HG02678 (cell line): ENCODE measurements at regions not wholly inside any gene's neighbourhood (a gene's known extent, or its start where the extent isn't known, plus 50 kb on each side); places are given as distances from the start of the nearest gene placed in this dataset.
"Not testable (repeated sequence)": the region's sequence is repeated elsewhere in the genome, so short reads cannot be mapped to it uniquely, and the experiment has no call there.

Experiments
- ATAC-seq: cut with Tn5 transposase; IDR thresholded peaks from one replicate; pipeline ENCODE4 v1.9.1; 2021; ENCODE audit warnings: mild to moderate bottlenecking, moderate library complexity; ENCODE audit not compliant: unreplicated experiment

DNA sequence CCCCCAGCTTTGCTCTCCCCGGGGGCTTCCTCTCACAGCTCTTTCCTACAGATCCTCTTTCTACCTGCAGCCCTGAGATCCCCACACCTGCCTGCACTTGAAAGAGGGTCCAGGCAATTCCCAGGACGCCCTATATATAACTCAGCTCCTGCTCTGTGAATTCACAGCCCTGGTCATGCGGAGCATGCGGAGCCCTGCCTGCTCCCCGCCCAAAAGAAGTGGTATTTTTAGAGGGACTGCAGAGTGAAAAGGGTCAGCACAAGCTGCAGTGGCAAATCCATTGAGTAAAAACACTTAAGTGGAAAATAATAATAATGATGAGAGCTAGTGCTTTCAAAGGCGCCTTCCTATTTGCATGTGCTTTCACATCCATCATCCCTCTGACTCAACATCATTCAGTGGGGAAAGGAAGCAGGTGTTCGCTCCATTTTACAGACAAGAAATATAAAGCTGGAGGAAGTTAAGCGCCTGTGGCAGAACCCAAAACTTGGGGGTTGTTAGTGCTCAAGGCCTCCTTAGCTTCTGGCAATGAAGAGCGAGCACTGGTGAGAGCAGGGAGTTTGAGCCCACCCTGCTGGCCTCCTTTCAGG is 76.3 kb upstream of the LIPC start:
- no peak for ATAC-seq

DNA sequence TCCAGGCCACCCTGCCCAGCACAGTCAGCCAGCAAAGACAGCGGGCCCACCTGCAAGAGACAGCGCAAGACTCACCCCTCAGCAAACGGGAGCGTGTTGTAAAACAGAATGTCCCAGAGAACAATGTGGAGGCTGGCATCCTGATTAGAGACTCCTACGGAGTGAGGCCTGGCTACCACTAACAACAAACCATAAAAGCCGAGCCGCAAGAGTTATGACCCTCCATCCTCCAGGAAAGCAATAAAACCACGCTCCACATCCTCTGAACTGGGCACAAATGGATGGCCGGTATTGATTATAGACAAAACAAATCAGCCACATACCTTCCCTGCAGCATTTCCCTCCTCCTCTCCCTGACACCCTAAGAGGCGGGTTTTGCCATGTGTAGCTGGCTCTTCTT is 75.8 kb upstream of the LIPC start:
- ATAC-seq = no peak

DNA sequence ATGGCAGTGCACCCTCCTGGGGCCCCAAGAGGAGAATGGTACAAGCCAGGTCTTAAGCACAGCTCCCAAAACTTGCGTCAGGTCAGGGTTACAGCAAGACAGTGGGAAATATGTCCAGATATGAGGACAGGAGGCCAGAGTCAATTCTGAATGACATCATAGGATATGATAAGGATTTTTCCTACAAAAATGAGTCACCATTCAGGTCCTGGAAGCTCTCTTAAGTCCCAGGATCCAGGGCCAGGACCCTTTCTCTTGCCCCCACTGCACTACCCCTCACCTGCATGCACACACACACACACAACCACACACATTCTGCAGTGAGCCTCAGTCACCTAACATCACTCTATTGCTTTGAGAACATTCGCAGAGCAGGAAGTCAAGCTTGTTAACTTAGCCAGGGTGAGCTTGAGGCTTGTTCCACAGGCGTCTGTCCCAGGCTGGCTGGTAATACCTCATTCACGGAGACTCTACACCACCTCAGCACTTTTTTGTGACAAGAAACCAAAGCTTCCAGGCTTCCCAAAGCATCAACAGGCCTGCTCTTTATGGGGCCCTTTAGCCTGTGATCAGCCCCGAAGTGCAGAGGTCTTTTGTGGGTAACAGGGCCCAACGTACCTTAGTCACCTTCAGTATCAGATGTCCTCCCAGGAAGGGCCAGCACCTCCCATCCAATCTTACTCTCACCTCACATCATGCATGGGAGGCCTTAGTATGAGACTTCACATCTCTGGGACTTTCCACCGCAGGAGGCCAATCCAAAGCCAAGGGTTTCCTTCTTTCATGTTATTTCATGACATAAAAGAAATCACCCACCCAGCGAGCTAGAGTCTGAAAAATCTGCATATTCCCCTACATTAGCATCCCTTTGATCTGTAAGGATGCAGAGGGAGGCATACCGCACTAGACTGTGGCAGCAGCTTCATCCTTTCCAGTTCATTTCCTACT is 74.0 kb upstream of the LIPC start:
- no peak for ATAC-seq

GRCh38 chr15:58360421-58361090 is 71.2 kb upstream of the LIPC start:
- ATAC-seq = no peak

GRCh38 chr15:58361273-58361759 is 70.5 kb upstream of the LIPC start:
- no peak for ATAC-seq

GRCh38 chr15:58362262-58362922 is 69.4 kb upstream of the LIPC start:
- no peak for ATAC-seq

DNA sequence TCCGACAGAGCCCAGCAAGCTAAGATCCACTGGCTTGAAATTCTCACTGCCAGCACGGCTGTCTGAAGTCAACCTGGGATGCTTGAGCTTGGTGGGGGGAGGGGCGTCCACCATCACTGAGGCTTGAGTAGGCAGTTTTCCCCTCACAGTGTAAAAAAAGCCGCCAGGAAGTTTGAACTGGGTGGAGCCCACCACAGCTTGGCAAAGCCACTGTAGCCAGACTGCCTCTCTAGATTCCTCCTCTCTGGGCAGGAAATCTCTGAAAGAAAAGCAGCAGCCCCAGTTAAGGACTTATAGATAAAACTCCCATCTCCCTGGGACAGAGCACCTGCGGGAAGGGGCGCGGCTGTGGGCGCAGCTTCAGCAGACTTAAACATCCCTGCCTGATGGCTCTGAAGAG is 68.7 kb upstream of the LIPC start:
- not testable (repeated sequence) for ATAC-seq

DNA sequence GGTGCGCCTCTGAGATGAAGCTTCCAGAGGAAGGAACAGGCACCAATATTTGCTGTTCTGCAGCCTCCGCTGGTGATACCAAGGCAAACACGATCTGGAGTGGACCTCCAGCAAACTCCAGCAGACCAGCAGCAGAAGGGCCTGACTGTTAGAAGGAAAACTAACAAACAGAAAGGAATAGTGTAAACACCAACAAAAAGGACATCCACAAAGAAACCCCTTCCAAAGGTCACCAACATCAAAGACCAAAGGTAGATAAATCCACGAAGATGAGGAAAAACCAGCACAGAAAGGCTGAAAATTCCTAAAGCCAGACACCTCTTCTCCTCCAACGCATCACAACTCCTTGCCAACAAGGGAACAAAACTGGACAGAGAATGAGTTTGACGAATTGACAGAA is 68.1 kb upstream of the LIPC start:
- ATAC-seq = not testable (repeated sequence)

GRCh38 chr15:58365098-58365497 is 66.7 kb upstream of the LIPC start:
- ATAC-seq = not testable (repeated sequence)

- no peak for ATAC-seq
These were observed 62.5 kb upstream of the LIPC start for GRCh38 chr15:58369261-58369701.

- ATAC-seq = no peak
These were observed 61.8 kb upstream of the LIPC start for GRCh38 chr15:58369956-58370355.

DNA sequence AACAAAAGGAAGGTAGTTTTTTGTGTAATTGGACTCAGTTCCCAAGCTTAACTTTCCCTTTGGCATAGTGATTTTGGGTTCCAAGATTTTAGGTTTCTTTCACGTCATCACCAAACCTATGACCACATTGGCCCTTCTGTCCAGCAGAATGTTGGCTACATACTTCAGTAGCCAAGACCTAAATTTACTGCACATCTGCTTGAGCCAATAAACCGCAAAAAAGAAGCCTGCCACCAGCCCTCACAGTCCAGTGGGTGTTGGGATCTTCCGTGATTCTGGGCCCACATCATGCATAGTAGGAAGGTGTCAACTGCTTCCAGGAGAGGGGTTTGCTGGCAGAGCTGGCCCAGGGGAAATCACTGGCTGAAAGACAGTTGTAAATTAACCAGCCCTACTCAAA is 57.6 kb upstream of the LIPC start:
- no peak for ATAC-seq

- ATAC-seq = no peak
These were observed 54.6 kb upstream of the LIPC start for GRCh38 chr15:58377193-58377592.

- no peak for ATAC-seq
These were observed 53.3 kb upstream of the LIPC start for GRCh38 chr15:58378241-58379085.

DNA sequence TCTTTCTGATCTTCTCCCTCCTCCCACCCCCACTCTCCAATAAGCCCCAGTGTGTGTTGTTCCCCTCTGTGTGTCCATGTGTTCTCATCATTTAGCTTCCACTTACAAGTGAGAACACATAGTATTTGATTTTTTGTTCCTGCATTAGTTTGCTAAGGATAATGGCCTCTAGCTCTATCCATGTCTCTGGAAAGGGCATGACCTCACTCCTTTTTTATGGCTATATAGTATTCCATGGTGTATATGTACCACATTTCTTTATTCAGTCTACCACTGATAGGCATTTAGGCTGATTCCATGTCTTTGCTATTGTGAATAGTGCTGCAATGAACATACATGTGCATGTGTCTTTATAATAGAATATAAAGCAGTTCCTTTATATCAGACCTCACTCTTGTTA is 52.3 kb upstream of the LIPC start:
- ATAC-seq = not testable (repeated sequence)

GRCh38 chr15:58380280-58380945 is 51.4 kb upstream of the LIPC start:
- no peak for ATAC-seq

- no peak for ATAC-seq
These were observed 50.1 kb upstream of the LIPC start for GRCh38 chr15:58381697-58382096.
